HCT116 (cell line): ENCODE measurements at regions not wholly inside any gene's neighbourhood (a gene's known extent, or its start where the extent isn't known, plus 50 kb on each side); places are given as distances from the start of the nearest gene placed in this dataset.

Experiments
- ATAC-seq: fragments of 200-7000 bp; cut with Tn5 transposase; 2 replicates; pipeline ENCODE4 v1.9.1; 2020; ENCODE audit warnings: mild to moderate bottlenecking, moderate library complexity
- BruUV-seq: library from RNA; stranded (reverse); fragments of 400-500 nt; replicated peaks from 2 replicates; lab custom pipeline; 2021; lab: Mats Ljungman, UMichigan
- CTCF ChIA-PET: fragments of 300-600 bp; sonication (Branson Sonifier 250); formaldehyde crosslinking; loops from one replicate; lab custom pipeline; 2021; ENCODE audit warnings: antibody characterized with exemption; lab: Charles Lee
- POLR2A ChIA-PET: fragments of 300-600, 350-600 bp; sonication (Branson Sonifier 250); formaldehyde crosslinking; loops from one replicate; lab custom pipeline; 2021; ENCODE audit warnings: antibody characterized with exemption; lab: Charles Lee
- RAD21 ChIA-PET, 2 experiments: fragments of 300-600 bp; sonication (Branson Sonifier 250); formaldehyde crosslinking; loops; one replicate each; lab custom pipeline; 2023; ENCODE audit warnings: low total read pairs in 2 of 2; ENCODE audit not compliant: uncharacterized antibody in 2 of 2, unreplicated experiment in 2 of 2, low non-redundant PET in 1 of 2; lab: Charles Lee
- DNase-seq: peaks from one replicate; pipeline ENCODE4 v3.0.0-alpha.2; 2010; ENCODE audit warnings: low read depth, low spot score
- H2AFZ ChIP-seq: fragments of 200-600 bp; shearing (Covaris generic), sonication (generic); 2 replicates; pipeline ENCODE4 v1.6.1; 2017; ENCODE audit warnings: low read depth, mixed run types, mixed read lengths, antibody characterized with exemption, low read length; ENCODE audit not compliant: poor library complexity, severe bottlenecking
- H3K27ac ChIP-seq: 2 replicates; pipeline ENCODE4 v1.5.1; 2012; ENCODE audit warnings: low read depth, low read length
- H3K27me3 ChIP-seq: fragments of 200-600 bp; sonication (generic); 2 replicates; pipeline ENCODE4 v1.6.1; 2016; ENCODE audit warnings: mixed run types, low read length, mixed read lengths; ENCODE audit not compliant: insufficient read depth
- H3K36me3 ChIP-seq, 2 experiments: fragments of 200-500 bp in 1 of 2; fragments of 200-600 bp in 1 of 2; sonication (Bioruptor generic) in 1 of 2; sonication (generic) in 1 of 2; 2 replicates each; pipeline versions ENCODE4 v1.5.1 to v1.6.1; 2014 to 2016; ENCODE audit warnings: low read length in 2 of 2, inconsistent platforms in 1 of 2, mixed read lengths in 1 of 2, mixed run types in 1 of 2; ENCODE audit not compliant: insufficient read depth in 2 of 2, control insufficient read depth in 1 of 2
- H3K4me1 ChIP-seq, 2 experiments: fragments of 200-600 bp in 1 of 2; sonication (generic) in 1 of 2; 2 replicates each; pipeline versions ENCODE4 v1.5.1 to v1.6.1; 2012 to 2017; ENCODE audit warnings: low read length in 2 of 2, inconsistent platforms in 1 of 2, mild to moderate bottlenecking in 1 of 2, mixed read lengths in 1 of 2, mixed run types in 1 of 2, moderate library complexity in 1 of 2; ENCODE audit not compliant: insufficient read depth in 2 of 2, control insufficient read depth in 1 of 2
- H3K4me2 ChIP-seq: fragments of 200-600 bp; sonication (generic); 2 replicates; pipeline ENCODE4 v1.6.1; 2017; ENCODE audit warnings: mixed run types, low read length, mixed read lengths
- H3K4me3 ChIP-seq, 2 experiments: fragments of 200-600 bp in 1 of 2; sonication (generic) in 1 of 2; replicated peaks in 1 of 2; 2 replicates each; pipeline ENCODE4 v1.5.1; 2011 to 2016; ENCODE audit warnings: low read length in 2 of 2, control low read depth in 1 of 2, low read depth in 1 of 2, mild to moderate bottlenecking in 1 of 2, mixed read lengths in 1 of 2, mixed run types in 1 of 2
- H3K79me2 ChIP-seq: fragments of 200-600 bp; sonication (generic); 2 replicates; pipeline ENCODE4 v1.6.1; 2017; ENCODE audit warnings: mild to moderate bottlenecking, mixed run types, low read length, moderate library complexity, mixed read lengths; ENCODE audit not compliant: insufficient read depth
- H3K9ac ChIP-seq: fragments of 200-600 bp; sonication (generic); 2 replicates; pipeline ENCODE4 v1.6.1; 2016; ENCODE audit warnings: low read length, mixed read lengths
- H3K9me2 ChIP-seq: fragments of 200-600 bp; sonication (generic), shearing (Covaris generic); 2 replicates; pipeline ENCODE4 v1.6.1; 2017; ENCODE audit warnings: mixed run types, mild to moderate bottlenecking, moderate library complexity; ENCODE audit not compliant: insufficient read depth
- H3K9me3 ChIP-seq, 2 experiments: fragments of 200-500 bp in 1 of 2; fragments of 200-600 bp in 1 of 2; sonication (Bioruptor generic) in 1 of 2; sonication (generic) in 1 of 2; 2 replicates each; pipeline ENCODE4 v1.6.1; 2014 to 2017; ENCODE audit warnings: low read length in 2 of 2, mixed read lengths in 2 of 2, inconsistent platforms in 1 of 2, low read depth in 1 of 2, mild to moderate bottlenecking in 1 of 2, mixed run types in 1 of 2, moderate library complexity in 1 of 2; ENCODE audit not compliant: control insufficient read depth in 1 of 2, insufficient read depth in 1 of 2
- H4K20me1 ChIP-seq: fragments of 200-600 bp; sonication (generic), shearing (Covaris generic); 2 replicates; pipeline ENCODE4 v1.6.1; 2017; ENCODE audit warnings: mixed run types, mild to moderate bottlenecking, moderate library complexity; ENCODE audit not compliant: insufficient read depth
- ATF3 ChIP-seq: IDR thresholded peaks from 2 replicates; pipeline ENCODE4 v1.6.1; 2012
- ELF1 ChIP-seq: IDR thresholded peaks from 2 replicates; pipeline ENCODE4 v1.6.1; 2012; ENCODE audit warnings: low read depth, borderline replicate concordance
- EZH2 ChIP-seq: fragments of 200-600 bp; sonication (generic); IDR thresholded peaks from 2 replicates; pipeline ENCODE4 v1.6.1; 2017; ENCODE audit warnings: antibody characterized with exemption, mixed run types
- FOSL1 ChIP-seq: IDR thresholded peaks from 2 replicates; pipeline ENCODE4 v1.6.1; 2012; ENCODE audit warnings: low read depth
- JUND ChIP-seq: IDR thresholded peaks from 2 replicates; pipeline ENCODE4 v1.6.1; 2012
- RAD21 ChIP-seq: IDR thresholded peaks from 2 replicates; pipeline ENCODE4 v1.6.1; 2012; ENCODE audit warnings: low read depth, mild to moderate bottlenecking
- SIN3A ChIP-seq: IDR thresholded peaks from 2 replicates; pipeline ENCODE4 v1.6.1; 2012; ENCODE audit warnings: low read depth
- TCF7L2 ChIP-seq: IDR thresholded peaks from 2 replicates; pipeline ENCODE4 v1.7.0; 2011; ENCODE audit warnings: borderline replicate concordance, inconsistent platforms; ENCODE audit not compliant: insufficient read depth, insufficient read length; ENCODE audit errors: extremely low read depth
- YY1 ChIP-seq: IDR thresholded peaks from 2 replicates; pipeline ENCODE4 v1.6.1; 2011; ENCODE audit warnings: low read length, low read depth, moderate library complexity, mild to moderate bottlenecking; ENCODE audit not compliant: insufficient replicate concordance; ENCODE audit errors: extremely low read depth
- ZBTB33 ChIP-seq: IDR thresholded peaks from 2 replicates; pipeline ENCODE4 v1.6.1; 2011; ENCODE audit warnings: mild to moderate bottlenecking, low read length, moderate library complexity; ENCODE audit not compliant: insufficient replicate concordance; ENCODE audit errors: extremely low read depth
- ZFX ChIP-seq: fragments of 450-650 bp; IDR thresholded peaks from 2 replicates; pipeline ENCODE4 v1.6.1; 2017
- intact Hi-C: fragments of 100-400 bp; cut with micrococcal nuclease; formaldehyde crosslinking; loops from 2 replicates; pipeline ENCODE4 v1.10.0; 2022

GRCh38 chr9:80948066-80948465 lies 741.3 kb downstream of the TLE1 start:
- RAD21 ChIA-PET, result no interaction called here
- no peak for DNase-seq
- Histone ChIP-seq H4K20me1 (no peaks in the 10 kb centered on the region), H3K9me3 (peaks cover 0 to 4% of the 10 kb centered on the region in 2 experiments; a peak in 1 of 4 replicates), H3K4me2 (no peak overlapping the region), H3K27ac (no peak overlapping the region), H3K79me2 (no peaks in the 10 kb centered on the region), H3K4me1 (no peaks in the 10 kb centered on the region), H3K9me2 (no peaks in the 10 kb centered on the region), H3K4me3 (no peak overlapping the region), H2AFZ (no peak overlapping the region), H3K36me3 (no peaks in the 10 kb centered on the region), H3K9ac (no peak overlapping the region), H3K27me3 (no peaks in the 10 kb centered on the region)
- POLR2A ChIA-PET, result no interaction called here
- intact Hi-C loops, result no loop called here
- BruUV-seq, result no TSS peak
- CTCF ChIA-PET, result no interaction called here
- TF ChIP-seq TCF7L2 (no peak), ELF1 (no peak), SIN3A (no peak), ZFX (no peak)
- no peak for ATAC-seq

- CTCF ChIA-PET, result no interaction called here
- POLR2A ChIA-PET, result no interaction called here
- Histone ChIP-seq H3K4me1 (no peaks in the 10 kb centered on the region), H3K4me3 (no peak overlapping the region), H4K20me1 (no peaks in the 10 kb centered on the region)
- ATAC-seq (no peak), DNase-seq (no peak)
- BruUV-seq, result no TSS peak
- TF ChIP-seq ZFX (no peak), ZBTB33 (no peak), ATF3 (no peak), EZH2 (no peak), TCF7L2 (no peak), FOSL1 (no peak), JUND (no peak), YY1 (no peak), SIN3A (no peak), RAD21 (no peak)
- TF ChIP-seq, all 23 proteins: peak for 0
- Histone ChIP-seq H3K9me3 (peaks cover 0 to 4% of the 10 kb centered on the region in 2 experiments; a peak in 1 of 4 replicates), H3K27me3 (no peaks in the 10 kb centered on the region), H3K27ac (no peak overlapping the region), H3K9me2 (no peaks in the 10 kb centered on the region), H2AFZ (no peak overlapping the region), H3K79me2 (no peaks in the 10 kb centered on the region), H3K4me2 (no peak overlapping the region), H3K36me3 (no peaks in the 10 kb centered on the region), H3K9ac (no peak overlapping the region)
- intact Hi-C loops, result no loop called here
- RAD21 ChIA-PET, result no interaction called here
Observed at GRCh38 chr9:80946496-80947170, 742.7 kb downstream of the TLE1 start.
